HG02840 (cell line): ENCODE measurements at regions not wholly inside any gene's neighbourhood (a gene's known extent, or its start where the extent isn't known, plus 50 kb on each side); places are given as distances from the start of the nearest gene placed in this dataset.
"Not testable (repeated sequence)": the region's sequence is repeated elsewhere in the genome, so short reads cannot be mapped to it uniquely, and the experiment has no call there.

Source experiments
- ATAC-seq: cut with Tn5 transposase; IDR thresholded peaks from one replicate; pipeline ENCODE4 v1.9.1; 2021; ENCODE audit warnings: mild to moderate bottlenecking, moderate library complexity, moderate number of reproducible peaks; ENCODE audit not compliant: unreplicated experiment, low FRiP score

GRCh38 chr7:68030530-68030929 is 1033.9 kb downstream of the TYW1 start:
- no peak for ATAC-seq

GRCh38 chr7:68031180-68031943 is 1034.7 kb downstream of the TYW1 start:
- ATAC-seq: no peak

GRCh38 chr7:68038621-68039314 is 1042.1 kb downstream of the TYW1 start:
- ATAC-seq: no peak

GRCh38 chr7:68041554-68041953 is 1044.9 kb downstream of the TYW1 start:
- no peak for ATAC-seq

GRCh38 chr7:68043546-68043945 is 1046.9 kb downstream of the TYW1 start:
- no peak for ATAC-seq

GRCh38 chr7:68050627-68051026 is 1054.0 kb downstream of the TYW1 start:
- no peak for ATAC-seq

GRCh38 chr7:68058014-68058413 is 1061.4 kb downstream of the TYW1 start:
- ATAC-seq: no peak

- ATAC-seq: no peak
These were observed 1066.5 kb downstream of the TYW1 start for GRCh38 chr7:68063171-68063570.

- ATAC-seq: no peak
These were observed 1068.9 kb downstream of the TYW1 start for GRCh38 chr7:68065581-68065980.

GRCh38 chr7:68067845-68068244 is 1071.2 kb downstream of the TYW1 start:
- ATAC-seq: no peak

GRCh38 chr7:68070992-68071391 is 1074.4 kb downstream of the TYW1 start:
- ATAC-seq: no peak

GRCh38 chr7:68073701-68074100 is 1077.1 kb downstream of the TYW1 start:
- ATAC-seq: no peak

GRCh38 chr7:68074242-68074641 is 1077.6 kb downstream of the TYW1 start:
- no peak for ATAC-seq

GRCh38 chr7:68078157-68078710 is 1081.6 kb downstream of the TYW1 start:
- ATAC-seq: no peak

- ATAC-seq: not testable (repeated sequence)
These were observed 1085.7 kb downstream of the TYW1 start for GRCh38 chr7:68082066-68082960.

- ATAC-seq: not testable (repeated sequence)
These were observed 1086.5 kb downstream of the TYW1 start for GRCh38 chr7:68082961-68083657.

GRCh38 chr7:68087401-68087800 is 1090.8 kb downstream of the TYW1 start:
- ATAC-seq: no peak

GRCh38 chr7:68088879-68089278 is 1092.2 kb downstream of the TYW1 start:
- no peak for ATAC-seq

- not testable (repeated sequence) for ATAC-seq
These were observed 1093.6 kb downstream of the TYW1 start for GRCh38 chr7:68090256-68090655.

GRCh38 chr7:68103319-68103718 is 1106.7 kb downstream of the TYW1 start:
- ATAC-seq: no peak
